ENCODE measurements at regions not wholly inside any gene's neighbourhood (a gene's known extent, or its start where the extent isn't known, plus 50 kb on each side); places are given as distances from the start of the nearest gene placed in this dataset.

- no peak for TF ChIP-seq REST (IDR thresholded peaks at IDR 0.05; ENCODE audit: unreplicated experiment)
- no peak for TF ChIP-seq POLR2AphosphoS5 (IDR thresholded peaks at IDR 0.05; ENCODE audit: low read depth)
- TF ChIP-seq CTCF (conservative IDR thresholded peaks at IDR 0.05; ENCODE audit: low read depth in 2 of 2): no peak
- no peak for TF ChIP-seq EZH2phosphoT487 (IDR thresholded peaks at IDR 0.05; ENCODE audit: unreplicated experiment)
- TF ChIP-seq, protein P1, sequence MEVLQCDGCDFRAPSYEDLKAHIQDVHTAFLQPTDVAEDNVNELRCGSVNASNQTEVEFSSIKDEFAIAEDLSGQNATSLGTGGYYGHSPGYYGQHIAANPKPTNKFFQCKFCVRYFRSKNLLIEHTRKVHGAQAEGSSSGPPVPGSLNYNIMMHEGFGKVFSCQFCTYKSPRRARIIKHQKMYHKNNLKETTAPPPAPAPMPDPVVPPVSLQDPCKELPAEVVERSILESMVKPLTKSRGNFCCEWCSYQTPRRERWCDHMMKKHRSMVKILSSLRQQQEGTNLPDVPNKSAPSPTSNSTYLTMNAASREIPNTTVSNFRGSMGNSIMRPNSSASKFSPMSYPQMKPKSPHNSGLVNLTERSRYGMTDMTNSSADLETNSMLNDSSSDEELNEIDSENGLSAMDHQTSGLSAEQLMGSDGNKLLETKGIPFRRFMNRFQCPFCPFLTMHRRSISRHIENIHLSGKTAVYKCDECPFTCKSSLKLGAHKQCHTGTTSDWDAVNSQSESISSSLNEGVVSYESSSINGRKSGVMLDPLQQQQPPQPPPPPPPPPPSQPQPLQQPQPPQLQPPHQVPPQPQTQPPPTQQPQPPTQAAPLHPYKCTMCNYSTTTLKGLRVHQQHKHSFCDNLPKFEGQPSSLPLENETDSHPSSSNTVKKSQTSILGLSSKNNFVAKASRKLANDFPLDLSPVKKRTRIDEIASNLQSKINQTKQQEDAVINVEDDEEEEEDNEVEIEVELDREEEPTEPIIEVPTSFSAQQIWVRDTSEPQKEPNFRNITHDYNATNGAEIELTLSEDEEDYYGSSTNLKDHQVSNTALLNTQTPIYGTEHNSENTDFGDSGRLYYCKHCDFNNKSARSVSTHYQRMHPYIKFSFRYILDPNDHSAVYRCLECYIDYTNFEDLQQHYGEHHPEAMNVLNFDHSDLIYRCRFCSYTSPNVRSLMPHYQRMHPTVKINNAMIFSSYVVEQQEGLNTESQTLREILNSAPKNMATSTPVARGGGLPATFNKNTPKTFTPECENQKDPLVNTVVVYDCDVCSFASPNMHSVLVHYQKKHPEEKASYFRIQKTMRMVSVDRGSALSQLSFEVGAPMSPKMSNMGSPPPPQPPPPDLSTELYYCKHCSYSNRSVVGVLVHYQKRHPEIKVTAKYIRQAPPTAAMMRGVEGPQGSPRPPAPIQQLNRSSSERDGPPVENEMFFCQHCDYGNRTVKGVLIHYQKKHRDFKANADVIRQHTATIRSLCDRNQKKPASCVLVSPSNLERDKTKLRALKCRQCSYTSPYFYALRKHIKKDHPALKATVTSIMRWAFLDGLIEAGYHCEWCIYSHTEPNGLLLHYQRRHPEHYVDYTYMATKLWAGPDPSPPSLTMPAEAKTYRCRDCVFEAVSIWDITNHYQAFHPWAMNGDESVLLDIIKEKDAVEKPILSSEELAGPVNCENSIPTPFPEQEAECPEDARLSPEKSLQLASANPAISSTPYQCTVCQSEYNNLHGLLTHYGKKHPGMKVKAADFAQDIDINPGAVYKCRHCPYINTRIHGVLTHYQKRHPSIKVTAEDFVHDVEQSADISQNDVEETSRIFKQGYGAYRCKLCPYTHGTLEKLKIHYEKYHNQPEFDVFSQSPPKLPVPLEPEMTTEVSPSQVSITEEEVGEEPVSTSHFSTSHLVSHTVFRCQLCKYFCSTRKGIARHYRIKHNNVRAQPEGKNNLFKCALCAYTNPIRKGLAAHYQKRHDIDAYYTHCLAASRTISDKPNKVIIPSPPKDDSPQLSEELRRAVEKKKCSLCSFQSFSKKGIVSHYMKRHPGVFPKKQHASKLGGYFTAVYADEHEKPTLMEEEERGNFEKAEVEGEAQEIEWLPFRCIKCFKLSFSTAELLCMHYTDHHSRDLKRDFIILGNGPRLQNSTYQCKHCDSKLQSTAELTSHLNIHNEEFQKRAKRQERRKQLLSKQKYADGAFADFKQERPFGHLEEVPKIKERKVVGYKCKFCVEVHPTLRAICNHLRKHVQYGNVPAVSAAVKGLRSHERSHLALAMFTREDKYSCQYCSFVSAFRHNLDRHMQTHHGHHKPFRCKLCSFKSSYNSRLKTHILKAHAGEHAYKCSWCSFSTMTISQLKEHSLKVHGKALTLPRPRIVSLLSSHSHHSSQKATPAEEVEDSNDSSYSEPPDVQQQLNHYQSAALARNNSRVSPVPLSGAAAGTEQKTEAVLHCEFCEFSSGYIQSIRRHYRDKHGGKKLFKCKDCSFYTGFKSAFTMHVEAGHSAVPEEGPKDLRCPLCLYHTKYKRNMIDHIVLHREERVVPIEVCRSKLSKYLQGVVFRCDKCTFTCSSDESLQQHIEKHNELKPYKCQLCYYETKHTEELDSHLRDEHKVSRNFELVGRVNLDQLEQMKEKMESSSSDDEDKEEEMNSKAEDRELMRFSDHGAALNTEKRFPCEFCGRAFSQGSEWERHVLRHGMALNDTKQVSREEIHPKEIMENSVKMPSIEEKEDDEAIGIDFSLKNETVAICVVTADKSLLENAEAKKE (CRISPR knock-in tag; IDR thresholded peaks at IDR 0.05): no peak
- no peak for TF ChIP-seq NANOG (IDR thresholded peaks at IDR 0.05; ENCODE audit: borderline replicate concordance)
These were observed 466.1 kb downstream of the FUT8 start for GRCh38 chr14:65878586-65878985.
